AG20443 (cell line): ENCODE measurements at regions not wholly inside any gene's neighbourhood (a gene's known extent, or its start where the extent isn't known, plus 50 kb on each side); places are given as distances from the start of the nearest gene placed in this dataset.

ENCODE experiments used
- DNase-seq: peaks from one replicate; pipeline ENCODE4 v3.0.0; 2012; ENCODE audit warnings: low spot score, mixed read lengths

DNA sequence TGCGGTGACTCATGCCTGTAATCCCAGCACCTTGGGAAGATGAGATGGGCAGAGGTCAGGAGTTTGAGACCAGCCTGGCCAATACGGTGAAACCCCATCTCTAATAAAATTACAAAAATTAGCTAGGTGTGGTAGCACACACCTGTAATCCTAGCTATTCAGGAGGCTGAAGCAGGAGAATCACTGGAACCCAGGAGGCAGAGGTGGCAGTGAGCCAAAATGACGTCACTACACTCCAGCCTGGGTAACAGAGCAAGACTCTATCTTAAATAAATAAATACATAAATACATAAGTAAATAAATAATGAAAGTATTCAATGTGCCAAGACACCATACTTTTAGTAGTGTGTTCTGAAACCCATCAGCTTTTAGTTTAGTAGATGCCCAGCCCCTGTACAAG, 308.1 kb upstream of the FLRT2 start:
- no peak for DNase-seq

DNA sequence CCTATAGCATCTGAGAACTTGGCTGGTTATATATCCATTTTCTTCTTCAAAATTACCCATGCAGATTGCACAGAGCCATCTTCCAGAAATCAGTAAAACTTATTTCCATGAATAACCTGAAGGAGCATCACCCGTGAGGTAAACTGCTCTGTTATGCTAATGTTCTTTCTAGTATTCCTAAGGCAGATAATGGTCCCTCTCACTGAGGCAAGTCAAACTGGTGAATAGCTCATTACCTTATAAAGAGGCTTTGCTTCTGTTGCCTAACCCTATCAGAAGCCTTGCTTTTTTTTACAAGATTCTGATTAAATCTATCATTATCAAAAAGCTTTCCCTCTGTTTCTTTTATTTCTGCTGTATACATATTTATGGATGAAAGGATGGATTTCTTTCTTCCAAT, 307.6 kb upstream of the FLRT2 start:
- DNase-seq = no peak

DNA sequence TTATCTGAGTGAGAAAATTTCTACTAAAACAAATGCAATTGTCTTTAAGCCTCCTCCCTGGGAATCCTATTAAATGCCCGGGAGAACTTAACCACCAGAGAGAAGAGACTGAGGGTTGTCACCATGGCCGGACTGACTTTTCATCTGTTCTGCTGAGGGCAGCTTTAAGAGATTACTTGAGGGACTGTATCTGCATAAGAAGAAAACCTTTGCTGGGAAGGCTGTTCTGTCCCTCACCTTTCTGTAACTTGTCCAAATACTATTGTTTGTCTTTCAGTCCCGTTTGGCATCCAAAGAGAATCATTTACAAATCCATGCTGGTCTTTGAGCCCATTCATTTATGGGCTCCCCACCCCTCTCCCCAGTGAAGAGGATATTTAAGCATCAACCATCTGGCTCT, 306.3 kb upstream of the FLRT2 start:
- DNase-seq = no peak

DNA sequence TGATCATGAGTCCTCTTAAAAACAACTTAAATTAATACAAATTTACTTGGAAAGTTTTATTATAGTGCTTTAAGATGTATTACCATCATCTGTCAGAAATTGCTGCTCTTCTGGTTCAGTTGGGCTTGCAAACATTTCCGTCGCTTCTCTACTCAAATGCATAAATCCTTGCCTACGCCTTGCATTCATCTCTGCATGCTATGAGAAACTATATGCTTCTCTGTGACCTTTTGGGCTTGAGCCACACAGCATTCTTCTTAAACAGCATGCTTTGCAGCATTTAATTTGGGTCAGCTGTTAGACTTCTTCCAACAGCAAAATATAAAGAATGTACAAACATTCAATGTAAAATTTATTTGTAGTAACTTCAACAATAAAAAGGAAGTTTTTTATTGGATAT, 305.7 kb upstream of the FLRT2 start:
- no peak for DNase-seq

DNA sequence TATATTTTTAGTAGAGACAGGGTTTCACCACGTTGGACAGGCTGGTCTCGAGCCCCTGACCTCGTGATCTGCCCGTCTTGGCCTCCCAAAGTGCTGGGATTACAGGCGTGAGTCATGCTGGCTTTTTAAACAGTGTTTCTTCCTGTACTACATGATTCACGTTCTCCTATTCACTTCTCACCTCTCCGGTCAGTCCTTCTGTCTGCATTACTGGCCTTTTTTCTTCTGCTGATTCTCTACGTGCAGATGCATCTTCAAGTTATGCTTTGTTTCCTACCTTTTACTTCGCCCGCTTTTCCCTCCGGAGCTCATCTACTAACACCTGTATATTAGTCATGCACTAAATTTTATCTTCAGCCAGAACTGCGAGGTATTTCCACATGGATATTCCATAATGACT, 296.2 kb upstream of the FLRT2 start:
- DNase-seq = no peak

DNA sequence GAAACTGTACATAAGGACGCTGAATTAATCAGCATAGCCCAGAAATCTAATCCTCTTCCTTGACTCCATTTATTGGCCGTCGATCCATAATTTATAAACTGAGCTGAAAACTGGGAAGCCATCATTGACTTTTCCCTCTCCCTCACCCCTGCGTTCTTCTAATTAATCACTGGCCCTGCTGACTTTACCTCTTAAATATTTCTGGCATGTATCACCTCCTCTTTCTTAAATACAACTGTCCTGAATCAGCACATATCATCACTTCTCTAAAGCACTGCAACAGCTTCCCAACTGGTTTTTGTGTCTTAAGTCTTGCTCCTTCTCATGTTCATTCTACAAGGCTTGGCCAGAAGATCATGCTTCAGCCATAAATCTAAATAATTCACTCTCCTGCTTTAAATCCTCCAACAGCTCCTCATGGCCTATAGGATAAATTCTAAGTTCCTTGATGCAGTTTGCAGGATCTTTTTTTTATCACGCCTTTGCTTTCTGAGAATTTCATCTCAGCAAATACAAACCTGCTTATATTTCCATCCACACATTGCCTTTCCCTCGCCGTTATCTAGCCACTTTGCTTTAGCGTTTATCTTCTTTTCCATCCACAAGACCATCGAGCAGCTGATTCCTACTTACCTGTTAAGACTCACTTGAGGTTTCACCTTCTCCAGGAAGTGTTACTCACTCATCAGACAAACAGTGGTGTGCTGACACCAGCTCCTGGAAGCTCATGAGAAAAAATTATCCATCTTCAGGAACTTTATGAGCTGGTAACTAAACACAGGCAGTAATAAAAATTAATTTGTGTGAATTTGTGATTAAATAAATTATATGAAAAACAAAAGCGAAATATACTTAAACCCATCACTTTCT, 295.6 kb upstream of the FLRT2 start:
- DNase-seq = peak; percentile 16

DNA sequence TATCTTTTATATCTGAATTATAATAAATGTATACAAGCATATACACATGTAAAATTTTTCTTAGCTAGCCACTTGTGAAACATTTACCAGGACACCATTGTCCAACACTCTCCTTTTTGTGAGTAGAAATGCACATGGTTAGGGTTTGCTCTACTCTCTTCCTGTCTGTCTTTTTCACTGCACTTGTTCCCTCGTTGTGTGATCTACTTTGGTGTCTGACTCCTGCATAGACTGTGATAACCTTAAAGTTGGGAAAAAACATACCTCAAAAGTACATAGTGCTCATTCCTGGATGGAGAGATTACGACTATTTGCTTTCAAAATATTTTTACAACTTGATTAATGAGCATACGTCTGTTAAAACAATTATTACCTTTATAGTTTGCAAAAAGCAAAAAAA, 294.1 kb upstream of the FLRT2 start:
- no peak for DNase-seq

DNA sequence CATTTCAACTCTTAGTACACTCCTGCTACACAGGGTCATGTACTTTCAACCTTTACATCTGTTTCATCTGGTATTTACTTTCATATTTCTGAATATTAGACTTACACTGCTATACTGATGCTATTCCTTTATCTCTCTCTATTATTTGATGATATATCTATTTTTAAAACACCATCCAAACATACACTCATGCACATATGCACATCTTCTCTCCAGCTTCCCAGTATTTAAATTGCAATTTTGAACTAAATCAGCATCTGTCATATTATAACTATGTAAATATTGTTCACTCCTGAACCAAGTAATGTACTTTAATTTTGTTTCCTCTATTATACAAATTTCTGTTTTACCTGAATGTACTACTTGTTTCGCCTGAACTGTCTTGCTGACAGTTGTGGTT, 293.6 kb upstream of the FLRT2 start:
- no peak for DNase-seq

DNA sequence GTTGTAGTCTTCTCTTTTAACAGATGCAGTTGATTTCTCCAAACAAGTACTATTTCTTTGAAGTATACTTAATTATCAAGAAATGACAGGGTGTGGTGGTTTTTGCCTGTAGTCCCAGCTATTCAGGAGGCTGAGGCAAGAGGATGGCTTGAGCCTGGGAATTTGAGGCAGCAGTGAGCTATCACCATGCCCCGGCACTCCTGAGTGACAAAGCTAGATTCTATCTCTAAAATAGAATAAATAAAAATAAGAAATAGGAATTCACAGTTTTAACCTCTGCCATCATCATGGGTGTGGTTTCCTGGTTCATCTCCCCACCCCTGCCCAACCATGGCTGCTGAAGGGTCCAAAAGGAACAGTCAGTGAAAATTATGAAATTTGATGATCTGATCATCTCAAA, 290.2 kb upstream of the FLRT2 start:
- peak; percentile 38 for DNase-seq

DNA sequence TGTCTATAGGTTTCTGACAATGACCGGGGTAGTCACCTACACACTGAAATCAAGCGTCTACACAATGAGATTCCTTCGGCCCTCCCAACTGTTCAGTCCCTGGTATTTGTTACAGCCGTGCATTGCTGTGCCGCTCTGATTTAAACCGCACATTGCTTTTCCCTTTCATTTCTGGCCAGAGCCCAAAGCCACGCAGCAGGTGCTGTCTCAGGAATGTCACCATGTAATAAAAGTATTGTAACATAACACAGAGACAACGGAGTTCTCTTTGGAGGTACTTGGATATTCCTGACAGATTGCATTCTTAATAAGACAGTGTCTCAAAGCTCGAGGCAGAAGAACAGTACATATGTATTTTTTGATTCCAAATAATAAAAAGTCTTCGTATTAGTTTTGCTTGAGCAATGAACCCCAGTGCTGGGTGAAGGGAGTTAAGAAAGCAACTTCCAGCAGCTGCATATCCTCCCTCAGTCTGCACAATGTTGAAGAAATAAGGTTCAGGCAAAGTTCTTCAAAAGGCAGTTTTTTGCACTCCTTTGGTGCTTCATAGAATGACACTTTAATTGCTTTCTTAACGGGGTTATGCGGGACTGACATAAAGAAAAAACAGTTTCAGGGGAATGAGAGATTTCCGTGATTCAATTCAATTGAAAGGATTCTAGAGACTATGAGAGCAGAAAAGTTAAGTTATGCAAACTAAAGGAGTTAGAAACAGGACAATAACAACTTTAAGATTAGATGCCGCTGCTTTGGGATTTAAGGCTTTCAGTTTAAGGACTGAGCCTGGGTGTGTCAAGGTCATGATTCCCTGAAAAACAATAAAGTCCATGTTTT, 288.7 kb upstream of the FLRT2 start:
- DNase-seq = peak; percentile 26

DNA sequence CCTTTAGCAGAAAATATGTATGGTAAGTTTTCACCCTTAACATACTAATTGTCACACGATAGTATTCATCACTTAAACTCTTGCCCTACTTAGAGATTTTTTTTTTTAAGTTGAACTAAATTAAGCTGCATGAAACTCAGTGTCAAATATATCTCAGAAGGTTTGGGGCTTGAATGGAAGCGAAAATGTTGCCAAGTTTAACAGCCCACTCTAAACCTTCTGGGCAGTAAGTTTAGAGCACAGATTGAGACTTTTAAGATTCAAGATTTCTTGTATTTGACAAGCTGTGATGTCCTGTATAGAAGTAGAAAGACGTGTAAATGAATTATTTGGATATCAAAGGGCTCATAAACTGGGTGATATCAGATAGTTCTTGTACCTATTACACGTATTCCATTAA, 287.3 kb upstream of the FLRT2 start:
- DNase-seq = no peak

DNA sequence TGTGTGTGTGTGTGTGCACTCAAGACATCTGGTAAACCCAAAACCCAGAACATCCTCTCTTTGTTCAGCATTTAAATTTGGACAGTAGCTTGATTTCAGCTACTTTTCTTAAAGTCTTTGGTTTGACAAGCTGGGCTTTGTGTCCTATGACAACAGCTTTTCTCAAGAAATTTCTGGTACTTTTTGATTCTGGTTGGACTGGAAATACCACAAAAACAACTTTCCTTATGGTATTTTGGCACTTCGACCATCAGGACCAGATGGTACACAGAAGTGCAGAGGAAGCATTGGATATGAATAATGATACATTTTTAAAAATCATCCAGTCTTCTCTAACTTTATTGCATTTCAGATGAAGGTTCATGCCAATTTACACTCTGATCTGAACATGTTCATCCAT, 286.6 kb upstream of the FLRT2 start:
- DNase-seq = no peak

DNA sequence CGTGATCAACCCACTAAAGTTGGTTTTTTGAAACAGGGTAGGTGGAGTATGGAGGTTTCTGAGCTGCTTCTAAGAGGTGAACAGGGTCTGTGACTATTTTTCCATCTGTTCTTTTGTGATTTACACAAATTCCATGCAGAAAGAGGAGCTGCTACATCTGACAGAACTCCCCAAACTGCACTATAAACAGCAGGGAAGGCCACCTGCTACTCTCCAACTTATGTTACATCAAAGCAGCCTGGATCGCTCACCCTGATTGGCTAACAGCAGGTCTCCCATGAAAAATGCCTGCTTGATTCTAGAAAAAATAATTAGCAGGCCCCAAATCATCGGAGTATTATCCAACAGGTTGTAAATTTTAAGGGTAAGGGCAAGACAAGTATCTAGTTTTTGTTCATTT, 282.9 kb upstream of the FLRT2 start:
- no peak for DNase-seq

DNA sequence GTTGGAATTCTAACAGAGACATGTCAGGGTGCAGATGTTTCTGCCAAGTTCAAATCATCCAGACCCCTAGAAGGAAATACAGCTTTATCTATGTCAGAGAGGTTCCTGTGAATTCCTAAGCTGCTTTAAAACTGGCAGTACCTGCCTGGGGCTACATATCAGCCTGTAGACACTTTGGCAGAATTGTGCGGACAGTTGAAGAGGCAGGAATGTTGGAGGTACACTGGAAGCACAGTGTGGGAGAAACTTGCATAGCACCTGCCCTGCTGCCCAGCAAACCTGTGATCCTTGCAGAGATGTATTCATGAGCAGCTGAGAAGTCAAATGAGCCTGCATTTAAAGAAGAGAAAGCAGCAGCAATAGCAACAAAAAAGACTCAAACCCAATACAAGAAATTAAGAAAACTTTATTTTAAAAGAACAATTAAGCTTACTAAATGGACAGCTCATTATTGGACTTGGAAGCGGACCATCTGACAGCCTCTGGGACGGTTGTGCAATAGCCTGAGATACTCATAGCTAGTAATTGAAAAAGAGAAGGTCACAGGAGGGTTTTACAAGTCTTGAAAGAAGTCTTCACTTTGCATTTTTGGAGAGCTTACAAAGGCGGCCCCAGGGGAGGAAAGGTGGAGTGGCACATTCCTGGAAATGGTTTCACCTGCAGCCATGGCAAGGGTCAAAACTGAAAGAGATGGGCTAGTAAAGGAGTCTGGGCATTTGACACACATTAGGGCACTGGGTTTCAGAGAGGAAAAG, 280.9 kb upstream of the FLRT2 start:
- DNase-seq = peak; percentile 38

DNA sequence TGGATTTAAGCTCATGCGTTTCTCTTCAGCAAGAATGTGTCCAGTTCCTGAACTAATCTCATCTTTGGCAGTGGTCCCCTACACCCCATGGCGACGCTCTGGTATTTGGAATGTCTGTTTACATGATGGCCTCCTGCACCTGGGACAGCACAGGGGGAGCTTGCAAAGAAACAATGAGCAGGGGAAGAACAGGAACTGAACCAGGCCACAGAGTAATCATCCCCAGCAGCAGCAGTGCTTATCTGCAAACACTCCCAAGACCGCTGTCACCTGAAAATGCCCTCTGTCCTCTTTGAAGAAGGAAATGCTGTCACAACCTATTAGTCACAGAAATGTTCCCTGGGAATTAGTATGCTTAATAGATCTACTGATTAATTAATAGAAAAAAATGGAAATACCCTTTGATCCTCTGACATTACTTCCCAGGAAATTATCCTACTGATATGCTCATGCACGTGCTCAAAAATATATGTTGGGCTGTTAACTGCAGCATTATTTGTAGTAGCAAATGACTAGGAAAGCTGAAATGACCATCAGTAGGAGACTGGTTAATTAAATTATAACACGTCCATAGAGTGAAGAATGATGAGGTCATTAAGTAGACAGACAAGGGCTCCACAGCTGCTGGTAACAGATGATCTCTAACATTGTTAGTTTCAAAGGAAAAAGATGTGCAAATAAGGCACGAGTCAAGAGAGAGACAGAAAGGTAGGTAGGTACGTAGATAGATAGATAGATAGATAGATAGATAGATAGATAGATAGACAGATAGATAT, 279.3 kb upstream of the FLRT2 start:
- DNase-seq = no peak

DNA sequence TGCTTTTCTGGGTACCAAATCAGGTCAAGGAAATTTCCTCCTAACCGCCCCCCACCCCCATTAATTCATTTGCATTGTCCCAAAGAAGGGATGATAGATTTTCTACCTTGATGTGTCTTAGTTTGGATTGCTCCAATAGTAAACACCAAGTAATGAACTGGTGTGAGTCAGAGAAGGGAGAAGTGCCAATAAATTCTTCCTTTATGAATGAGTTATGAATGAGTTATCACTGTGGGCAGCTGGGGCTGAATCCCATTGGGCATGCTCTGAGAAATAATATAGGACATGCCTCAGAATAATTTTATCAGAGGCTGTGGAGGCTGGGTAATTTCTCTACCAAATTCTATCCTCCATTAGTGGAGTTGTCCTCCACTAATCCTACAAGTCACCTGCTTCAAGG, 277.9 kb upstream of the FLRT2 start:
- DNase-seq = peak; percentile 56

DNA sequence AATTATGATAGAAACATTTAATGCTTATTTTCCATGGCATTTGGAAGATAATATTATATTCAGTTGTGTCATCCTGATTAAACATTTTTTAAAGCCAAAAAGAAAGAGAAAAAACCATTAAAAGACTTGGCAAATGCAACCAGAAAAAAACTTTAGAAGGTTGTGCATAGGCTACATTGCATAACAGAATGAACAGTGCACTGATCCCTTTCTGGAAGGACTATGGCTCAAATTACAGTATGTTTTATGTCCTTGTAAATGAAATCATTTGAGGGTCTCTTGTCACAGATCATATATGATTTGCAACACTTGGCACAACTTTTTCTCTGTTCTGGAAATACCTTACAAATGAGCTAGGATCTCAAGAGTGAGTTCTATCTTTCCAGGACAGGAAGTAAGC, 275.2 kb upstream of the FLRT2 start:
- DNase-seq = no peak

DNA sequence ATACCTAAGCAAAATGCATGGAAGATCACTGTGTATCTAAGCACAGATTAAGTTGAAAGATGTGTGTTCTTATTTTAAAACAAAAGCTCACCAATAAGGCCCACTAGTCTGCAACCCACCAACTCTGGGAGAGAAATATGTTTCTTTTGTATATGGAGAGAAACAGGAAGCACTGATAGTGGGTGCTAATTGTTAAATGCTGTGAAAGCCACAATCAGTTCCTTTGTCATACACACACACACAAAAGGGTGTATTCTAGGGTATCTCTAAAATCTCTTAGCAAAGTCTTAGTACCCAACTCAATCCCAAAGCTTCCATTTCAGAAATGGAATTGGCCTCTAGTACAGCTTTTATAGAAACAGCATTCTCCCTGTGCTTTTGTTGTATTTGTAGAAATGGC, 272.7 kb upstream of the FLRT2 start:
- no peak for DNase-seq

DNA sequence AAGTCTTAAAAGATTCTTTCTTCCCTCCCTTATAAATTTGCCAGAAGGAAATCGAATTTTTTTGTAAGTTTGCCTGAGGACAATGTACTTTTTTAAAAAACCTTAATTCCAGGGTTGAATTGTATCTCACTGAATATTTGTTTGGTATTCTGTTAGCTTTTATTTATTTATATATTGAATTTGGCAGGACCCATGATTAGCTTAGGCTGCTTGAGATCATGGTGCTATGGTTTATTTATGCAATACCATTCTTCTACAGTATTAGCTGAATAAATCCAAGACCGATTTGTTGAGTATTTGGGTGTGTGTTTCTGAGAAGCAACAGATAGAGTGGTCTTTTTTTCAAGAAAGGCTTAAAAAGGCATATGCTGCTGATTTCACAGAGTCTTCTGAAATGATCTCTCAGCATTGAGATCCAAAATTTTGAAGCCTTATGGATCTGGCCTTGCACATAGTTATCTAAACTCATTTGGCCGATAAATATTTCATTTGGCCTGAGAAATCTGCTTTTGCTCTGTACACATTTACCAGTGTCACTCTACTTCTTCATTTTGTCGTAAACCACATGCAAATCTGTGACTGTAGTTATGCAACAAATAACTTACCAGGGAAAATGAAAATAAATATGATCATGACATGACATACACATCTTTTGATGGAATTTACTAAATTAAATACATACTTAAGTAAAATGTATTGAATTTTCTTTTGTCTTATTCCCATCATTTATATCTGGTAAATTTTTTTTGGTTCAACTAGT, 265.8 kb upstream of the FLRT2 start:
- no peak for DNase-seq

DNA sequence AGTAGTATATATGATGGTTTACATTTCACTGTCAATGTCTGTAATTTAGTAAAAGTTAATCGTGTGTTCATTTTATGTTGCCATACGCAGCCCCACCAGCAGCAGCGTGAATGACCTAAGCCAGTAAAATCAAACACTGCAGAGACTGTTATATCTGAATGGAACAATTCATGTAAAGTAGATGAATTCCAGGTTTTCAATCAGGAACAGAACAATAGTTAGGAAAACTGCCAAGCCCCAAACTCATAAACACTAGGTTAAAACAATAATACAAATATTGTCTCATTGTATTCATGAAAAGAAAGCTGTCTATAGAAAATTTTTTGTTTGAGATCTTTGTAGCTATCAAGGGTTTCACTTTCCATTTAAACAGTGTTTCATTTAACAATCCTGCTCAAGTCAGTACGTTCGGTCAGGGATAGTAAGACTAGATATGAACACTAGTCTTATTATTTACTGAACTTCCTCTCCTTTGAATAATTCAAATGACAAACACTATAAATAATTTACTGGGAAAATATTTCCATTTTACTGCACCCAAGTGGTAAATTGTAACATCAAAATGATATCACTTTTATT, 256.8 kb upstream of the FLRT2 start:
- peak; percentile 29 for DNase-seq

DNA sequence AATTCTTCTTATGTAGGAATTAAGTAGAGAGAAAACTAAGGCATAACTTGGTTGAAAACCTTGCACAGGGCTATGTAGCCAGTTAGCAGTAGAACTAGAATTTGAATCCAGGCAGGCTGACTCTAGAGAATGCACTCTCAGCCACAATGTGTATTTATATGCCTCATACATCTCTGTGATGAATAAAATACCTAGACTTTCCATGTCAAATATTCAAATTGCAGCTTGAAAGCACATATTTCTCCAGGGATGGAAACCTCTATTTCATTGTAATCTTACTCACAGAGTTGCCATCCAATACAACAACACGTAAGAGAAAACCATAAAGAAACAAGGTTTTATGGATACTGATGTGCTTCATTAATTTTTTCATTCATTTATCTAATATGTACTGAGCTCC, 256.0 kb upstream of the FLRT2 start:
- no peak for DNase-seq
